GM12878 (cell line): ENCODE measurements at regions not wholly inside any gene's neighbourhood (a gene's known extent, or its start where the extent isn't known, plus 50 kb on each side); places are given as distances from the start of the nearest gene placed in this dataset.
"Not testable (repeated sequence)": the region's sequence is repeated elsewhere in the genome, so short reads cannot be mapped to it uniquely, and the experiment has no call there.

Experiments used
- ATAC-seq: fragments of 200-7000 bp; cut with Tn5 transposase; 3 replicates; pipeline ENCODE4 v1.9.1; 2020; ENCODE audit warnings: mild to moderate bottlenecking, moderate library complexity
- BruUV-seq: library from RNA; stranded (reverse); fragments of 400-500 nt; replicated peaks from 2 replicates; lab custom pipeline; 2021; lab: Mats Ljungman, UMichigan
- CTCF ChIA-PET: fragments of 300-600 bp; sonication (Branson Sonifier 250); formaldehyde crosslinking; extraction: SDS; loops from one replicate; lab custom pipeline; 2021; ENCODE audit warnings: inconsistent platforms; lab: Yijun Ruan, JAX
- POLR2A ChIA-PET: fragments of 350-600 bp; formaldehyde crosslinking; extraction: SDS; loops from one replicate; lab custom pipeline; 2021; ENCODE audit warnings: inconsistent platforms; lab: Charles Lee
- RAD21 ChIA-PET: fragments of 300-600 bp; sonication (Branson Sonifier 250); formaldehyde crosslinking; loops from one replicate; lab custom pipeline; 2023; ENCODE audit warnings: antibody characterized with exemption; ENCODE audit not compliant: unreplicated experiment; lab: Charles Lee
- SMC1A ChIA-PET: fragments of 300-600 bp; sonication (Branson Sonifier 250); formaldehyde crosslinking; loops from one replicate; lab custom pipeline; 2023; ENCODE audit not compliant: unreplicated experiment, uncharacterized antibody; lab: Charles Lee
- DNase-seq: peaks from one replicate; pipeline ENCODE4 v3.0.0-alpha.2; 2011; ENCODE audit warnings: low read depth, low spot score
- FAIRE-seq: peaks from 3 replicates; lab custom pipeline; 2011; peaks lifted over from hg19 to GRCh38; lab: Jason Lieb, UNC
- H2AFZ ChIP-seq: 2 replicates; pipeline ENCODE4 v1.6.0; 2011; ENCODE audit warnings: low read depth, low read length, control low read depth; ENCODE audit not compliant: control insufficient read depth
- H3K27ac ChIP-seq: 2 replicates; pipeline ENCODE4 v1.5.1; 2011; ENCODE audit warnings: control low read depth; ENCODE audit not compliant: control insufficient read depth, insufficient read depth
- H3K27me3 ChIP-seq, 2 experiments: replicated peaks in 1 of 2; 2 replicates each; pipeline versions ENCODE4 v1.6.0 to v1.6.1; 2011; ENCODE audit warnings: low read length in 1 of 2; ENCODE audit not compliant: control insufficient read depth in 2 of 2, insufficient read depth in 2 of 2
- H3K36me3 ChIP-seq, 2 experiments: 2 replicates each; pipeline ENCODE4 v1.5.1; 2011; ENCODE audit warnings: low read length in 1 of 2; ENCODE audit not compliant: control insufficient read depth in 2 of 2, insufficient read depth in 2 of 2
- H3K4me1 ChIP-seq: 2 replicates; pipeline ENCODE4 v1.6.1; 2011; ENCODE audit warnings: mild to moderate bottlenecking, low read length, moderate library complexity, mixed read lengths; ENCODE audit not compliant: control insufficient read depth, insufficient read depth
- H3K4me2 ChIP-seq: 2 replicates; pipeline ENCODE4 v1.6.0; 2011; ENCODE audit warnings: control low read depth; ENCODE audit not compliant: control insufficient read depth, insufficient read depth
- H3K4me3 ChIP-seq: fragments of 200-600 bp; sonication (generic); 2 replicates; pipeline ENCODE4 v1.5.1; 2016
- H3K79me2 ChIP-seq: 2 replicates; pipeline ENCODE4 v1.6.0; 2011; ENCODE audit warnings: low read length; ENCODE audit not compliant: control insufficient read depth, insufficient read depth
- H3K9ac ChIP-seq: 2 replicates; pipeline ENCODE4 v1.8.0; 2011; ENCODE audit warnings: low read length, control low read depth, mixed read lengths; ENCODE audit not compliant: control insufficient read depth, insufficient read depth
- H3K9me3 ChIP-seq: replicated peaks from 3 replicates; pipeline ENCODE4 v1.5.1; 2011; ENCODE audit warnings: mild to moderate bottlenecking, low read length; ENCODE audit not compliant: control insufficient read depth, insufficient read depth
- H4K20me1 ChIP-seq: 2 replicates; pipeline ENCODE4 v1.6.0; 2011; ENCODE audit not compliant: control insufficient read depth, insufficient read depth
- ASH2L ChIP-seq: fragments of 300-600, 200-600 bp; sonication (generic); IDR thresholded peaks from 2 replicates; pipeline ENCODE4 v1.6.1; 2017; ENCODE audit warnings: low read depth, mild to moderate bottlenecking, borderline replicate concordance
- BHLHE40 ChIP-seq, 2 experiments: fragments of 450-650 bp in 1 of 2; IDR thresholded peaks; 2 replicates each; pipeline ENCODE4 v1.6.1; 2011 to 2017; ENCODE audit warnings: low read depth in 2 of 2, borderline replicate concordance in 1 of 2, improper control_type of control experiment in 1 of 2, low read length in 1 of 2, mild to moderate bottlenecking in 1 of 2
- CHD2 ChIP-seq: IDR thresholded peaks from 2 replicates; pipeline ENCODE4 v1.6.1; 2011; ENCODE audit warnings: low read depth, low read length, improper control_type of control experiment, borderline replicate concordance
- EGR1 ChIP-seq, 2 experiments: IDR thresholded peaks; 1 replicate in 1 of 2; 2 replicates in 1 of 2; pipeline ENCODE4 v1.6.1; 2011 to 2012; ENCODE audit warnings: low read depth in 2 of 2, low read length in 2 of 2, borderline replicate concordance in 1 of 2, mild to moderate bottlenecking in 1 of 2, moderate library complexity in 1 of 2
- HDAC2 ChIP-seq: fragments of 200-600 bp; sonication (generic); IDR thresholded peaks from 2 replicates; pipeline ENCODE4 v1.6.1; 2017
- IKZF1 ChIP-seq: fragments of 450-650 bp; conservative IDR thresholded peaks from 2 replicates; pipeline ENCODE4 v1.6.1; 2017; ENCODE audit warnings: antibody characterized with exemption, mild to moderate bottlenecking
- MTA3 ChIP-seq: IDR thresholded peaks from 2 replicates; pipeline ENCODE4 v1.6.1; 2012; ENCODE audit warnings: low read length, inconsistent platforms, borderline replicate concordance
- NKRF ChIP-seq: fragments of 450-650 bp; conservative IDR thresholded peaks from 2 replicates; pipeline ENCODE4 v1.6.1; 2017; ENCODE audit warnings: mild to moderate bottlenecking, moderate library complexity
- RAD51 ChIP-seq: fragments of 450-650 bp; IDR thresholded peaks from 2 replicates; pipeline ENCODE4 v1.6.1; 2016; ENCODE audit warnings: moderate library complexity, mild to moderate bottlenecking, inconsistent platforms
- RBBP5 ChIP-seq: fragments of 200-600 bp; sonication (generic); conservative IDR thresholded peaks from 2 replicates; pipeline ENCODE4 v1.6.1; 2016
- SMAD1 ChIP-seq: fragments of 450-650 bp; IDR thresholded peaks from 2 replicates; pipeline ENCODE4 v1.6.1; 2018; ENCODE audit warnings: mild to moderate bottlenecking, low read depth; ENCODE audit not compliant: partially characterized antibody
- SUPT20H ChIP-seq: IDR thresholded peaks from 2 replicates; pipeline ENCODE4 v1.6.1; 2011; ENCODE audit warnings: low read depth, mild to moderate bottlenecking, low read length, moderate library complexity, borderline replicate concordance; ENCODE audit not compliant: control insufficient read depth
- TARDBP ChIP-seq: IDR thresholded peaks from 2 replicates; pipeline ENCODE4 v1.6.1; 2016; ENCODE audit warnings: borderline replicate concordance
- ZNF384 ChIP-seq: IDR thresholded peaks from 2 replicates; pipeline ENCODE4 v1.6.1; 2012; ENCODE audit warnings: low read depth, mild to moderate bottlenecking, low read length, improper control_type of control experiment, borderline replicate concordance
- WGBS: methylation state at CpG from one replicate; pipeline ENCODE4 v1.1.6; 2016; ENCODE audit warnings: low lambda C conversion rate; ENCODE audit not compliant: insufficient replicate concordance, insufficient coverage; ENCODE audit errors: missing lambda C conversion rate; 5-methylcytosine and 5-hydroxymethylcytosine counted together
- in situ Hi-C: fragments of 300-500 bp; cut with MboI; formaldehyde crosslinking; loops from 9 replicates; pipeline ENCODE4 v1.14.3; 2018; ENCODE audit warnings: mixed read lengths
- intact Hi-C: fragments of 100-400 bp; cut with micrococcal nuclease; formaldehyde crosslinking; loops from one replicate; pipeline ENCODE4 v1.14.2; 2022; ENCODE audit not compliant: unreplicated experiment
- TF ChIP-seq, protein P1 (sequence below): fragments of 450-650 bp; IDR thresholded peaks from 2 replicates; pipeline ENCODE4 v1.6.1; 2016; ENCODE audit warnings: mild to moderate bottlenecking

DNA sequence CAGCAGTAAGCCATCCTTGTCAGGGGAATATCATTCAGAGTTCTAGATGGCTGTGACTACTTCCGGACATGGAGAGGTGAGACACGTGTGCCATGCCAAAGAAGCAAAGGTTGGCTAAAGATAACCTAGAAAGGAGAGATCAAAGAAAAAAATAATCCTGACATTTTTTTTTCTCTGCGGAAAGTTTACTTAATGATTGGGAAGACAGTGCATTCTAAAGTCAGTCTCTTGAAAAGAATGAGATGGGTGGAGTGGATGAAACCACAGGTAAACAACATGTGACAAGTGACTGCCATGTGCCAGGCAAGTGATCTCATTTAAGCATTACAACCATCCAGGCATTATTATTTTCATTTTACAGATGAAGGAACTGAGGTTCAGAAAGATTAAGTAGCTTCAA lies 436.6 kb downstream of the SOX2 start (continued):
- no peak for TF ChIP-seq SMAD1
- no peak for TF ChIP-seq SUPT20H
- TF ChIP-seq RAD51 = no peak
- TF ChIP-seq RBBP5 = no peak
- TF ChIP-seq, all 136 proteins: peak for 0

DNA sequence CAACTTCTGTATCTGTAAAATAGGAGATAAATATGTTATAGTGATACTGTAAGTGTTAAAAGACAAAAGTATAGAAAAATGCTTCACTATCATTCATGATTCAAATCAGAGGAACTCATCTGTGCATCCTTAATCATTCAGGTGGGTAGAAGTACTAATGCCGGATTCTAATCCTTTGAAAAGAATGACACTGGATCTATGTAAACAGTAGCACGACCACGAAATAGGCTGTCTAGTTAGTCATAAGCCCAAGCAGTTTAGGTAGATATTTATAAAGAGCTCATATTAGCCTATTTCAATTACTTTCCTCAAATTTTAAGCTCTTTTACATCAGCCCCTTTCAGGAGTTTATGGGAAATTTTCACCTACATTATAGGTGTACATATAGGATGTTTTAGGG lies 437.9 kb downstream of the SOX2 start:
- in situ Hi-C loops = no loop called here
- Histone ChIP-seq H2AFZ (no peak overlapping the region), H3K4me3 (no peak overlapping the region), H3K79me2 (no peaks in the 10 kb centered on the region), H3K9me3 (no peaks in the 10 kb centered on the region), H4K20me1 (no peaks in the 10 kb centered on the region), H3K9ac (no peak overlapping the region), H3K36me3 (no peaks in the 10 kb centered on the region), H3K27me3 (no peaks in the 10 kb centered on the region), H3K4me1 (no peaks in the 10 kb centered on the region), H3K4me2 (no peak overlapping the region), H3K27ac (no peak overlapping the region)
- FAIRE-seq (no peak), DNase-seq (no peak), ATAC-seq (no peak)
- no peak for TF ChIP-seq CHD2
- no peak for TF ChIP-seq IKZF1
- no peak for TF ChIP-seq HDAC2
- no peak for TF ChIP-seq BHLHE40 (IDR thresholded peaks at IDR 0.05; ENCODE audit: borderline replicate concordance in 1 of 2, low read depth in 2 of 2, low read length in 1 of 2)
- TF ChIP-seq TARDBP = no peak
- TF ChIP-seq, protein P1, sequence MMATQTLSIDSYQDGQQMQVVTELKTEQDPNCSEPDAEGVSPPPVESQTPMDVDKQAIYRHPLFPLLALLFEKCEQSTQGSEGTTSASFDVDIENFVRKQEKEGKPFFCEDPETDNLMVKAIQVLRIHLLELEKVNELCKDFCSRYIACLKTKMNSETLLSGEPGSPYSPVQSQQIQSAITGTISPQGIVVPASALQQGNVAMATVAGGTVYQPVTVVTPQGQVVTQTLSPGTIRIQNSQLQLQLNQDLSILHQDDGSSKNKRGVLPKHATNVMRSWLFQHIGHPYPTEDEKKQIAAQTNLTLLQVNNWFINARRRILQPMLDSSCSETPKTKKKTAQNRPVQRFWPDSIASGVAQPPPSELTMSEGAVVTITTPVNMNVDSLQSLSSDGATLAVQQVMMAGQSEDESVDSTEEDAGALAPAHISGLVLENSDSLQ = no peak
- no peak for TF ChIP-seq EGR1 (IDR thresholded peaks at IDR 0.05; ENCODE audit: borderline replicate concordance in 1 of 2, low read depth in 2 of 2, low read length in 2 of 2)
- TF ChIP-seq MTA3 = no peak
- no peak for TF ChIP-seq NKRF
- no peak for TF ChIP-seq ASH2L
- TF ChIP-seq ZNF384 = no peak
- intact Hi-C loops = no loop called here
- SMC1A ChIA-PET = no interaction called here
- POLR2A ChIA-PET = no interaction called here
- 2% methylated on average over 3 of the region's 3 CpGs for WGBS
- no TSS peak for BruUV-seq
- CTCF ChIA-PET = no interaction called here
- RAD21 ChIA-PET = no interaction called here

DNA sequence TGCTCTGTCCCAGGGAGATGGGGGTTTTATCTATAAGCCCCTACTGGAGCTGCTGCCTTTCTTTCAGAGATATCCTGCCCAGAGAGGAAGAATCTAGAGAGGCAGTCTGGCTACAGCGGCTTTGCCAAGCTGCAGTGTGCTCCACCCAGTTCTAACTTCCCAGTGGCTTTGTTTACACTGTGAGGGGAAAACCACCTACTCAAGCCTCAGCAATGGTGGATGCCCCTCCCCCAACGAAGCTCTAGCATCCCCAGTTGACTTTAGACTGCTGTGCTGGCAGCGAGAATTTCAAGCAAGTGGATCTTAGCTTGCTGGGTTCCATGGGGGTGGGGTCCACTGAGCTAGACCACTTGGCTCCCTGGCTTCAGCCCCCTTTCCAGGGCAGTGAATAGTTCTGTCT lies 444.6 kb downstream of the SOX2 start:
- intact Hi-C loops, H3K4me1 ChIP-seq, CTCF ChIA-PET, RAD21 ChIA-PET, DNase-seq, ATAC-seq, FAIRE-seq, H3K36me3 ChIP-seq, H3K79me2 ChIP-seq, SMC1A ChIA-PET, BruUV-seq, H3K27me3 ChIP-seq, H3K9ac ChIP-seq, H3K27ac ChIP-seq, in situ Hi-C loops, H3K4me2 ChIP-seq, H3K4me3 ChIP-seq, H4K20me1 ChIP-seq, H3K9me3 ChIP-seq, H2AFZ ChIP-seq, POLR2A ChIA-PET: not testable (repeated sequence)
- WGBS = 29% methylated on average over 3 of the region's 3 CpGs
